DMS153 (cell line): ENCODE measurements at regions not wholly inside any gene's neighbourhood (a gene's known extent, or its start where the extent isn't known, plus 50 kb on each side); places are given as distances from the start of the nearest gene placed in this dataset.

ENCODE experiments used
- DNase-seq: peaks from one replicate; lab custom pipeline; 2025; lab: John Stamatoyannopoulos, UW

GRCh38 chr20:58139849-58140786 is 88.3 kb downstream of the ANKRD60 start:
- DNase-seq, result no peak

DNA sequence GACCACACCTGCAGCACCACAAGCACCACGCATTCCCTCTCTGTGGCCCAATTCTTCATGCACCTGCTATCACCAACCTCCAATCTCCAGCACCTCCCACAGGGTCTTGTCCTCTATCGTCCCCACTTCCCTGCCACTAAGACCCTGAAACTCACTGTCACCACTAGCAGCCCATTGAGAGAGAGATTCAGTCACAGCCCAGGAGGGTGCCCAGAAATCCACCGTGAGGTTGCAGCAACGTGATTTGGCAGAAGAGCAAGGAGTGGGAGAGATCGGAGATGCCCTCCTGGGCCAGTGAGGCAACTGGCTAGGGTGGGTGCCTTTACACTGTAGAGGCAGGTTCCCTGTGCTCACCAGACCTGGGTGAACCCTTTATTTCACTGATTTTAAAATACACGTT is 90.1 kb downstream of the ANKRD60 start:
- DNase-seq, result no peak

DNA sequence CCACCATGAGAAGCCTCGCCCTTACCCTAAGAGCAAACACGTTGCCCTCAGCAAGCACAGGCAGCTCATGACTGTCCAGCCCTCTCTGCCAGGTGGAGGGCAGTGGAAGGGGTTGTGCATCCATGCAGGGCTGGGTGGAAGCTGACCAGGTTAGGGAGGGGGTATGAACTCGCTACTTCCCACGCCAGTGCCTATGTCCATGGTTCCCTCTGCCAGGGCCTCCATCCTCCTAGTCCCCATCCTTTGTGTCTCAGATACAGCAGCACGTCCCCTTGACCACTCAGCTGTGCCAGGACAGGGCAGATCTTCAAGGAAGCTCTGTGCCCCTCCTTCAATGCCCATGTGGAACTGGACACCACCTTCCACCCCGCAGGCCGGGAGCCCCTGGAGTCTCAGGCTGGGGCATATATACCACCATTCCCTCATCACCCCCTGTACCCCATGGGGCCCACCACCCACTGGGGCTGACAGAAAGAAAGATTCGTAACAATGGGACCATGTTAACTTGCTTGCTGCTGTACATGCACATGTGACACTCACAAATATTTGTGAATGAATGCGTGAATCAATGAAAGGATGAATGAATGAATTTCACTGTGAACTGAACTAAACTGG is 90.7 kb downstream of the ANKRD60 start:
- DNase-seq, result no peak

DNA sequence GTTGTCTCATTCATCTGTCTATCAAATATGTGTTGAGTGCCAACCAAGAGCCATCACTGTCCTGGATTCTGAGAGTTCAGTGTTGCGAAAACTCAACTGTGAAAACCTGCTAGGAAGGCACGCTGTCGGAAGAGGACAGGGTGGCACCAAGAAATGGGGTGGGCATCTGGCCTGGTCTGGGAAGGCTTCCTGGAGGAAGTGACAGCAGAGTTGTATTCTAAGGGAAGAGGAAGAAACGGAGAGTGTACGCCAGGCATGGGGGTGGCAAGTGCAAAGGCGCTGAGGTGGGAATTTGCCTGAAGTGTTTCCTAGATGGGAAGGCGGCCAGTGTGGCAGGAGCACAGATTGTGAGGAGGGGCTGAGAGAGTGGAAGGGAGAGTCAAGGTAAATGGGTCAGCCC is 91.2 kb downstream of the ANKRD60 start:
- no peak for DNase-seq

- DNase-seq, result no peak
Measured at GRCh38 chr20:58136149-58136484, 92.3 kb downstream of the ANKRD60 start.

- no peak for DNase-seq
Measured at GRCh38 chr20:58135441-58136148, 92.9 kb downstream of the ANKRD60 start.

- DNase-seq, result peak; percentile 10
Measured at GRCh38 chr20:58133020-58133808, 95.2 kb downstream of the ANKRD60 start.

GRCh38 chr20:58131551-58132142 is 96.8 kb downstream of the ANKRD60 start:
- DNase-seq, result peak; percentile 75

DNA sequence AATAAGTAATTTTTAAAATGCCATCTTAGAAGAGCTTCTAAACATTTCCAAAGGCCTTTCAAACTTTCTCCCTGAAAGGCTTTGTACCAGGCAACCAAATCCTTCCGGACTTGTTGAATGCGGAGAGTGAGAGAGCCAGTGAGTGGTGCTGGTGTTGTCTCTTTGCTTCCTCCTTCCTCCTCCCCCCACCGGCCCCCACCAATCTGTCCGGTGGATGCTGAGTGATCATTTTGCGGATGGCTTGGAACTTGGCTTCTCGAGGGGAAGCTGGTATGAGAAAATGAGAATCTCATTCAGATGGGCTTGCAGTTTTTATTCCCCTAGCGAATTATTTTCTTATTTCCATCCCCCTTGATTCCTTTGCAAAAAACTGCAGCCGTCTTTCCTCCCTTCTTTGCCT is 97.3 kb downstream of the ANKRD60 start:
- DNase-seq, result peak; percentile 57

DNA sequence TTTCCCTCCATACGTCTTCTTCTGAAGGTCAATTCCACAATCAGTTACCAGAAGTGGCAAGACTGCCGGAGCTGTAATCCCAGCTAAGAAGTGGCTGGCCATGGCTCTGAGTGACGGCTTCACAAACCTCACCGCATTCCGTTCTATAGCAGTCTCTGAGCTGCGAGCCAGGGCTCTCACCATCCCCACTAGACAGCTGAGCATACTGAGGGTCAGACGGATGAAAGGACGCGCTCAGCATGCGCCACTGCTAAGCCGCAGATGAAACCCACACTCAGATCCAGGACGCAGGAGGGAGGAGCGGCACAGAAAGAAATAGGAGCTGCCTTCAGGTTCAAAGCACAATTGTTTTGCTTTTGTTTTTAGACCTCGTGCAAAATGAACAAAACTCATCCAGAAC is 97.9 kb downstream of the ANKRD60 start:
- DNase-seq, result no peak

GRCh38 chr20:58130156-58130555 is 98.3 kb downstream of the ANKRD60 start:
- no peak for DNase-seq

DNA sequence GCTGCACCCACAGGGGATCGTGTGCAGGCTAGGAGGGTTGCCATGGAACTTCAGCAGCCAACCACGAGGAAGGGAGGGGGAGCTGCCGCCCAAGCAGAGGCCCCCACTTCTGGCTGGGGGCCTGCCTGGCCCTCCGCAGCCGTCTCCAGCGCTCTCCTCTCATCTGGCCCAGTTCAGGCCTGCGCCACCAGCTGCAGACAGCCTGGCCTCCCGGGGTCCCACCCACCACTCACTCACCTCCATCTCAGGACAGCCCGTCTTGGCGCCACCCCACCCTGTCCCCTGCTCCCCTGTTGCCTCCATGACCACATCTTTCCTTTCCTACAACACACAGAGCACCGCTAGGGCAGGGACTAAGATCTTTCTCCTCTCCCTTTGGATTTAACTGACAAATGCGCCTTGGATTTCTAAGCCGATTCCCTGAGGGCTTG is 98.7 kb downstream of the ANKRD60 start:
- no peak for DNase-seq

DNA sequence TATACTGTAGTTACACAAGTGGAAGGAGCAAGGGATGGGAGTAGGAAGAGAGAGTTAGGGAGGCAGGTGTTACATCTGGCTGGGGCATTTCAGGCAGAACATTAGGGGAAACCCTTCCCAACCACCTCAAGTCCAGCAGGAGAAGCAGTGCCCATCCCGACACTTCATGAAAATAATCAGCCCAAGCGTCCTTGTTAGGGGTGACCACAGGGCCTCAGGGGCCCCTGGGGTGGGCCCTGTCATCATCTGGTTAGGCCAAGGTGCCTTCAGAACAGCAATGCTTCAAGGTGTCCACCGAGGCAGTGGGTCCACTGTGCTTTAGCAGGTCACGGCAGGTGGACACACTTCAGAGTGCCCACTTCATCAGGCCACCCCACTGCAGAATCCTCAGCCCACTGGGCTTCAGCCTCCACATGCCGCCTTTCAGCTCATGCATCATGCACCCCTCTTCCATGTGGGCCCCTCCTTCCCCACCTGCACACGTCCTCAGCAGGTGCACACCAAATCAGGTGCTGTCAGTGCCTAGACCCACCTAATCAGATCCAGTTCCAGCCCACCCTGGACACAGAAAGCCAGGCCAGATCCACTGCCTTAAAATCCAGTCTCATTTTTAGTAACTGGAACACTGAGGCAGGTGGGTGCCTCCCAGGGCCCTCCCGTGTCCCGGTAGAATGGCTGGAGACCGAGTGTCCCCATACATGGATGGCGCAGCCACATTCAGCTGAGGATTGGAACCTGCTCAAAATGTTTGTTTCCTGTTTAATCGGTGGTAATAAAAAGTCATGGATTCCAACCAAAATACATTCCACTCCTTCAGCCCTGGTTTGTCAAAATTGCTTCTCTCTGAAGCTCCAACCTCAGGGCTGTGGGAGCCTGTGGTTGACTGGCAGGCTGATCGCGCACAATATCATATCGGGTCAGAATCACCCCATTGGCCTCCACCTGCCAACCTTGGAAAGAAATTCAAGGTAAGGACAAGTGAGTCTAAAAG is 99.5 kb downstream of the ANKRD60 start:
- DNase-seq, result no peak

GRCh38 chr20:58127701-58128111 is 100.7 kb downstream of the ANKRD60 start:
- DNase-seq, result no peak

GRCh38 chr20:58125726-58126125 is 102.7 kb downstream of the ANKRD60 start:
- no peak for DNase-seq

GRCh38 chr20:58117944-58118343 is 110.5 kb downstream of the ANKRD60 start:
- no peak for DNase-seq

- no peak for DNase-seq
Measured at GRCh38 chr20:58116505-58116904, 111.9 kb downstream of the ANKRD60 start.

GRCh38 chr20:58113716-58114115 is 114.7 kb downstream of the ANKRD60 start:
- no peak for DNase-seq

GRCh38 chr20:58112017-58112781 is 116.3 kb downstream of the ANKRD60 start:
- DNase-seq, result no peak
